ENCODE measurements at regions not wholly inside any gene's neighbourhood (a gene's known extent, or its start where the extent isn't known, plus 50 kb on each side); places are given as distances from the start of the nearest gene placed in this dataset.

DNA sequence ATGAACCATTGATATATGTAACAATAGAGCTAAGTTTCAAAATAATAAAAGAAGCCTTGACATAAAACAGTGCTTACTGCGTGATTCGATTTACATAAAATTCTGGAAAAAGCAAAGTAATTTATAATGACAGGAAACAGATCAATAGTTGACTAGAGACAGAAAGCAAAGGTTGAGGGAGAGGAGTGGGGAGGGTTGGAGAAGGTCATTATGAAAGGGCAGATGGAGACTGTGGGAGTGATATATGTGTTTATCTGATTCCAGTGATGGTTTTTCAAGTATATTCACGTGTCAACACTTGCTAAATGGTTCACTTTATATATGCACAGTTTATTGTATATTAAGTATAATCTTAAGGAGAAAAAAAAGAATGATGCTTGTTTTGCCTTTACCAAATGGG lies 1885.7 kb upstream of the NUDT12 start:
- DNase-seq, result no peak

GRCh38 chr5:105430516-105430915 lies 1867.9 kb upstream of the NUDT12 start:
- no peak for DNase-seq

- no peak for DNase-seq
Observed at GRCh38 chr5:105428451-105429380, 1866.1 kb upstream of the NUDT12 start.

- DNase-seq, result no peak
Observed at GRCh38 chr5:105414067-105414466, 1851.5 kb upstream of the NUDT12 start.

- DNase-seq, result no peak
Observed at GRCh38 chr5:105413406-105413990, 1850.9 kb upstream of the NUDT12 start.

- DNase-seq, result no peak
Observed at GRCh38 chr5:105409695-105410094, 1847.1 kb upstream of the NUDT12 start.

GRCh38 chr5:105407200-105407599 lies 1844.6 kb upstream of the NUDT12 start:
- DNase-seq, result no peak

DNA sequence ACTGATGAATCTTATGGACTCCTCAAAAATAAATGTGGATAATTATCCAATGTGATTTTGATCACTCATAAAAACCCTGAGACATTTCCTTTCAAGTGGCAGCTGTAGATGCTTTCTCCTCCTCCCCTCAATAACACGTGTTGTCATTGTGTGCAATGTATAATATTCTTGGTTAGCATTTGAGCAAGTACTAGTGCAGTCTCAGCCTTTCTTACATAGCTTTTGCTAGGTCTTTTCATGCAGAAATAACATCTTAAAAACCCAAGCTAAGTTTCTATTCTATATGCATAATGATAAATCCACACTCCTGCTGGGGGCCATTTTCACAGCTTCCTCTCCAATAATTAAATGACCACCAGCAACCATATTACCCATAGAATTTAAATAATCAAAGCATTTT lies 1835.2 kb upstream of the NUDT12 start:
- no peak for DNase-seq

DNA sequence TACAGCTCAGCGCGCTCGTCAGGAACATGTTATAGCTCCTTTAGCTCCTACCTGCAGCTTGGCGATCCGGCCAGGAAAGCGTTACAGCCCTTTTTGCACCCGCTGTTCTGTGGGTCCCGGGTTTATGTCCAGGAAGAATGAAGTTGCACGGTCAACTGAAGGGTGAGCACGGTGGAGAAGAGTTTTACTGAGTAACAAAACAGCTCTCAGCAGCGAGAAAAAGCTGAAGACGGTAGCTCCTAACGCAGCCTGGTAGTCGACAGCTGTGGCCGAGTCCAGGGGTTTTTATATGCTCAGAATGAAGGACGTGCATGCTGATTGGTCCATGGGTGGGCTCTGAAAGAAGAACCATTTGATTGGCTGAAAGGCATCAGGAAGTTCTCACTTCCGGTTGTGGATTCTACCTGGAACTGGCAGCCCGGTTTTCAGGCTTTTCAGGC lies 1830.1 kb upstream of the NUDT12 start:
- DNase-seq, result no peak

DNA sequence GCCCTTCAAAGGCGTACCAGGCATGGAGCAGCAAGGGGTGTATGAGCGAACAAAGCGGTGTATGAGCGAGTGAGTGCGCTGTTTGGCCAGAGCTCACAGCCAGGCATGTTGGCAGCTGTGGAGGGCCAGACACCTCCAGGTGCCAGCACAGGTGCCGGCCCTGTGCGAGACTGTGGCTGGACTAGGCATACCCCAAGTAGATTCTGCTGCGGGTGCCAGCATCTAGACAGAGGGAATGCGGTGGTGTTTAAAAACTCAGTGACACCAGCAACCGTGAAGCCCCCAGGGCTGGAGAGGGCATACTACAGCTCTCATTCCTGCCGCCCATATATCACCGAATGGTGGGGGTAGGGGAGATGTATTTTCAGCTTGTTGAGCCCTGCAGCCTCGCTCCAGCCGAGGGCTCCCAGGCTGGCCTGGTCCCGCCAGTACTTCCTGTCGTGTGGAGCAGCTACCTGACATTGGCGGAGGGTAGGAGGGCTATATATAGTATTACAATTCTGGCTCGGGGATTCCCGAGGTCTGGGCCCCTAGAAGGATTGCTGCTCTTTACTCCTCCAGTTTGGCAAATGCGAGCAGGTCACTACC lies 1829.6 kb upstream of the NUDT12 start:
- no peak for DNase-seq

- DNase-seq, result no peak
Observed at GRCh38 chr5:105380126-105380525, 1817.5 kb upstream of the NUDT12 start.

DNA sequence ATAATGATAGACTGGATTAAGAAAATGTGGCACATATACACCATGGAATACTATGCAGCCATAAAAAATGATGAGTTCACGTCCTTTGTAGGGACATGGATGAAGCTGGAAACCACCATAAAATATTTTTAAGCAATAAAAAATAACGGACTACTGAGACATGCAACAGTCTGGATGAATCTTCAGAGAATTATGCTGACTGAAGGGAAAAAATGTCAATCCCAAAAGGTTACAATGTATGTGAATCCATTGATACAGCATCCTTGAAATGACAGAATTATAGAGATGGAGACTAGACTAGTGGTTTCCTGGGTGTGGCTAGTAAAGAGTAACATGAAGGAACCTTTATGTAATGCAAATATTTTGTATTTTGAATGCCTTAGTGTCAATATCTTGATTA lies 1808.6 kb upstream of the NUDT12 start:
- DNase-seq, result no peak

DNA sequence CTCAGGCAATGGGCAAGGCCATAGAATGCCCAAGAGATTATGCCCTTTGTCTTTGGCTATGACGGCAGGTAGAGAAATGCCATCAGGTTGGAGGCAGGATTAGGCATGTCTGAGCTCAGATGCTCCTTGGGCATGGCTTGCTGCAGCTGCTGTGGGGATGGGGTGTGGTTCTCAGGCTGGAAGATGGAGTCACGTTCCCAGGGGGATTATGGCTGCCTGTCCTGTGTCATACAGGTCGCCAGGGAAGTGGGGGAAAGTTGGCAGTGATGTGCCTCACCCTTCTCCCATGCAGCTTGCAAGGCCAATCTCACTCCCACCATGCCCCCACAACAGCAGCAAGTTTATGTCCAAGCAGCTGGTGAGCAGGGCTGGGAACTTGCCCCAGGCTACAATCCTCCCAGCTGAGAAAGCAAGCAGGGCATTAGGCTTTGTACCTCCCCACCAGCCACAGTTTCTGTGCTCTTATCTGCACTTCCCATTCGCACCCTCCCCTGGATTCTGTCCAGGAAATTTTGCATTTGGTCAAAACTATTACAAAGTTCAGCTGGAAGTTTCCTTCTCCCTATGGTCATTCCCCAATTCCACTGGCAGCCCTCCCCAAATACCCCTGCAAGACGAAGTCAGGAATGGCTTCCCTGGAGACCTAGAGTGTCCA lies 1788.0 kb upstream of the NUDT12 start:
- DNase-seq, result no peak

- DNase-seq, result no peak
Observed at GRCh38 chr5:105331558-105331957, 1769.0 kb upstream of the NUDT12 start.

DNA sequence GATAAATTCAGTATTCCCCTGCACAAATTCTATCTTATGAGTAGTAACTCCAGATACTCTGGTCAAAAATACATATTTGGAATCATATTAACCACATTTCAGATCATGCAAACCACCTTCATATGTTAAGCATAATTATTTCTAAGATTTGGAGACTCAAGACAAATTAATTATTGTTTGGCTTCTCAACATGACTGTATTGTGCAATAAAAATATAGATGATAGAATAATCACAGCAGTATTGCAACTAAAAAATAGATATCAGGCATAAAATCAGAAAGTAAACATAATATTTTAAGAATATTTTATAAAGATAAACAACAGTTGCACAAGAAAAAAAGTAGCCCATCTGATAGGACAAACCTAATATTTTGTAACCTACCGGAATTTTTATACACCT lies 1767.6 kb upstream of the NUDT12 start:
- no peak for DNase-seq

DNA sequence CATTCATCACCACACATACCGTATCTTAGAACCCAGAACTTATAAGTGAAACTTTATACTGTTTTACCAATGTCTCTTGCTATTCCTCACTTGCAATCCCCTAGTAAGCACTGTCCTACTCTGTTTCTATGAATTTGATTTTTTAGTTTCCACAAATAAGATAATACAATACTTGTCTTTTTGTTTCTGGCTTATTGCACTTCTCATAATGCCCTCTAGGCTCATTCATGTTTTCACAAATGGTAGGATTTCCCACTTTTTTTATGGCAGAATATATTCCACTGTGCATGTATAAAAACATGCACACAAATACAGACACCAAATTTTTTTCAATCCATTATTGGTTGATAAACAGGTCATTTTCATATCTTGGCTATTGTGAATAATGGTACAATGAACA lies 1742.3 kb upstream of the NUDT12 start:
- no peak for DNase-seq

- DNase-seq, result no peak
Observed at GRCh38 chr5:105288946-105289345, 1726.4 kb upstream of the NUDT12 start.

DNA sequence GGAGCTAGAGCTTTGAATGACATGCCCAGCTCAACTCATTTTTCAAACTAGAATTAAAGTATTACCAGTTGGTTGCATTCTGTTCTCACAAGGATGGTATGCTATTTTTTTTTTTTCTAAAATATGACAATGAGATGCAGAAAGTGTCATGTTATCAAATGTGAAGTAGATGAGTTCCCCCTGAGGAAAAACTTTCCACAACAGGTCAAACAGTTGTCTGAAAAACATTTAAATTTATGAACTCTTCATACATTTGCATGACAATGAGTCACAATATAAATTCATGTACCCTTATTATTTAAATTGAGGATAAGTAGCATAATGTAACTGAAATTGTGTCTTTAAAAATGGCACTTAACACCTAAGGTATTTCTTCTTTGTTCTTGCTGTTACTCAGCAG lies 1720.5 kb upstream of the NUDT12 start:
- DNase-seq, result no peak

DNA sequence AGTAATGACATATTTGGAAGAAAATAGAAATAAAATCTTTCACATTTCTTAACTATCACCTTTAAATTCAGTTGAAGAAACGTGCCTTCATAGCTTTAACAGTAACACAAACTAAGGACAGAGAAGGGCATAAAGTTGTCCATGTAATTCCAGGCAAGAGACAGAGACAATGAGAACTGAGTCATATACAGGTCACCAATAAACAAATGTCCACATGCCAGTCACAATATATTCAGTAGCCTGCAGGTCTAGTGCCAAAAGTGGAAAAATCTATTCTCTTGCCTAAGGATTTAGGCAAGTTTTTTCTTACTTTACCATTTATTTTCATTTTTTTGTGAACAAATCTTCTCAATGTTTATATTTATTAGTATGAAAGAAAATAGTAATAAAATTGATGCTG lies 1711.5 kb upstream of the NUDT12 start:
- no peak for DNase-seq

- no peak for DNase-seq
Observed at GRCh38 chr5:105263515-105263914, 1700.9 kb upstream of the NUDT12 start.

- DNase-seq, result no peak
Observed at GRCh38 chr5:105259581-105260217, 1697.1 kb upstream of the NUDT12 start.

GRCh38 chr5:105238561-105238960 lies 1676.0 kb upstream of the NUDT12 start:
- no peak for DNase-seq

Measured in CD4-positive, alpha-beta T cell treated with Interleukin-6 for 4 hours (primary cell).